HepG2 (cell line): ENCODE measurements at regions not wholly inside any gene's neighbourhood (a gene's known extent, or its start where the extent isn't known, plus 50 kb on each side); places are given as distances from the start of the nearest gene placed in this dataset.

ENCODE experiments used
- CTCF ChIP-seq: sonication (generic); formaldehyde crosslinking; IDR thresholded peaks from 2 replicates; pipeline ENCODE4 v1.5.0; 2020; ENCODE audit warnings: mild to moderate bottlenecking, missing genetic modification reagents, moderate library complexity
- ESRRA ChIP-seq: sonication (generic); formaldehyde crosslinking; IDR thresholded peaks from 2 replicates; pipeline ENCODE4 v1.5.1; 2020; ENCODE audit warnings: mild to moderate bottlenecking, low read depth, missing genetic modification reagents
- POLR2A ChIP-seq, 2 experiments: IDR thresholded peaks; 2 replicates each; pipeline ENCODE4 v1.6.1; 2011; ENCODE audit warnings: low read depth in 2 of 2, low read length in 2 of 2, mild to moderate bottlenecking in 1 of 2, moderate library complexity in 1 of 2; ENCODE audit not compliant: insufficient read depth in 1 of 2
- SOX6 ChIP-seq, 2 experiments: fragments of 450-650 bp in 1 of 2; sonication (generic) in 1 of 2; formaldehyde crosslinking in 1 of 2; IDR thresholded peaks; 2 replicates each; pipeline versions ENCODE4 v1.4.0 to v1.6.1; 2017 to 2020; ENCODE audit warnings: antibody characterized with exemption in 1 of 2, mild to moderate bottlenecking in 1 of 2, missing genetic modification reagents in 1 of 2
- YY1 ChIP-seq: IDR thresholded peaks from 2 replicates; pipeline ENCODE4 v1.6.1; 2011; ENCODE audit warnings: low read length, low read depth, moderate library complexity, mild to moderate bottlenecking; ENCODE audit not compliant: insufficient read depth, insufficient replicate concordance
- ZFP36L1 ChIP-seq: sonication (generic); formaldehyde crosslinking; IDR thresholded peaks from 2 replicates; pipeline ENCODE4 v1.8.0; 2022; ENCODE audit warnings: mild to moderate bottlenecking, missing genetic modification reagents, moderate library complexity
- ZNF501 ChIP-seq: sonication (generic); formaldehyde crosslinking; IDR thresholded peaks from 2 replicates; pipeline ENCODE4 v1.5.1; 2020; ENCODE audit warnings: mild to moderate bottlenecking, moderate library complexity, missing genetic modification reagents

DNA sequence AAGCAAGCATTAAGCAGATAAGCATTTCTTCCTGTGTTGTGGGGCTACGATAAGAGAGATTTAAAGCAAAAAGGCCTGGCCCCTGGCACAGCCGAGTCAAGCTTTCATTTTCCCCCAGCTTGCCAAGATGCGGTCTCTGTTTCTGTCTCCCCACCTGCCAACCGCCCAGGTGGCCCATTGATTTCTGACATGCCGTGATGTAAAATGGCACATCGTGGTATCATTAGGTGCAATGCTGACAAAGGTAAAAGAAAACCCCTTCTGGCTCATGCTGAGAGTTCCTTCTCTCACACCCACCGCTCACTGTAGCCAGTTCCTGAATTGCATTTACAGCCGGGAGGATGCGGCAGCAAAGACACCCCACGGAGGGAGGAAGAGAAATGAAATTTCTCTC lies 62.8 kb downstream of the BOD1L2 start:
- TF ChIP-seq ZNF501 (CRISPR knock-in tag) (no peak), POLR2A (IDR thresholded peaks at IDR 0.05; ENCODE audit: insufficient read depth in 1 of 2, low read depth in 2 of 2, low read length in 2 of 2) (no peak), YY1 (no peak), ZFP36L1 (no peak), ESRRA (CRISPR knock-in tag) (no peak), SOX6 (IDR thresholded peaks at IDR 0.05) (no peak), SOX6 (CRISPR knock-in tag; IDR thresholded peaks at IDR 0.05) (no peak), CTCF (CRISPR knock-in tag) (no peak)
